Activated CD4-positive, alpha-beta T cell treated with anti-CD3 and anti-CD28 coated beads for 24 hours (primary cell): ENCODE measurements at regions not wholly inside any gene's neighbourhood (a gene's known extent, or its start where the extent isn't known, plus 50 kb on each side); places are given as distances from the start of the nearest gene placed in this dataset.

ENCODE experiments used
- DNase-seq, 2 donors: peaks; one replicate each; pipeline ENCODE4 v3.0.0-alpha.2; 2020; ENCODE audit warnings: low read depth in 2 of 2

DNA sequence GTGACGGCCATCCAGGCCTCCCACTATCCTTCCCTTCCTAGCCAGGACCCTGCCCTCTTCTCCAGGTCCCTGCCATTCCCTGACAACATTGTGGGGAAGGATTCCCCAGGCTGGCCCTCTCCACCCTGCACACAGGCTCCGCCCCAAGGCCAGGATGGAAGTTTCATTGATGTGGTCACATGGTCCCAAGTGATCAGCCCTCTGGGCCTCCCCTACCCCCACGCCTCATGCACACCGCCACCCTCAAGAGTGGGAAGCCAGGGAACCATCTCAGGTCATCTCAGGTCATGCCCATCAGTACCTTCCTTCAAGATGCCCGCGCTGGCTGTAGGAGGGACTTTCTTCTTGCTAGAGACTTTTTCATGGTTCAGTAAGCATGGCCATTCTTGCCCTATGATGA lies 514.8 kb upstream of the RAB6C start:
- no peak for DNase-seq

DNA sequence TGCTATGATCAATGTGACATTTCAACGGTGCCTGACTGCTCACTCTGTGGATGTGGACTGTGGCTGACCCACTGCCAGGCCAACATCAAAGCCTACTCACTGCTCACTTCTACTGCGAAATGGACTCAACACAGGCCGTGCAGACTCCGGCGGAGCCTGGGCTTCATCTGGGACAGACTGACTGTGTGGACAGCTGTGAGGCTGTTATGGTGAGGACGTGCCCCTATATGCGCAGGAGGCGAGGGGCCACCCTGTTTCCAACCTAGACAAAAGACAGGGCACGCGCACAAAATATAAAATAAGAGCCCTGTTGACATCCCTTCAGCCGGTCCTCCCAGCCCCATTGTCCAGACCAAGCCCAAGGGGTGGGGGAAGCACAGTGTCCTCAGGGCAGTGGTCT lies 514.4 kb upstream of the RAB6C start:
- no peak for DNase-seq

GRCh38 chr2:129466389-129466788 lies 513.1 kb upstream of the RAB6C start:
- no peak for DNase-seq

- DNase-seq, result no peak
Observed at GRCh38 chr2:129467012-129467779, 512.3 kb upstream of the RAB6C start.

GRCh38 chr2:129467941-129468340 lies 511.5 kb upstream of the RAB6C start:
- DNase-seq, result no peak

DNA sequence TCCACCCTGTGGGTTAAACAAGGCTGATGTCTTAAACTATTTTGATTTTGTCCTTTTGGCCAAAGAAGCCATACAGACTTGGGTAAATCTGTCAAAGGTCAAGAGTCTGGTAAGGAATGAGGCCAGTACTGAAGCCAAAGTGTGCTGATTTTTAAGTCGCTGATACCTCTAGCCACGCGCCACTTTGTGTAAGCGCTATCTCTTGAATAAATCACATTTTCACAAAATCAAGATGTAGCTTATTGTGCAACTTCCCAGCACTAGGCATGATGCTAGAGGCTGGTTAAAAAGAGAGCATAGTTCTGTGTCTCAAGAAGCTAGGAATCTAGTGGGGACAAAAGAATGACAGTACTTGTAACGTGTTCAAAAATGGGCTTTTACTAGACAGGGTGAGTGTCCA lies 510.6 kb upstream of the RAB6C start:
- DNase-seq, result no peak

DNA sequence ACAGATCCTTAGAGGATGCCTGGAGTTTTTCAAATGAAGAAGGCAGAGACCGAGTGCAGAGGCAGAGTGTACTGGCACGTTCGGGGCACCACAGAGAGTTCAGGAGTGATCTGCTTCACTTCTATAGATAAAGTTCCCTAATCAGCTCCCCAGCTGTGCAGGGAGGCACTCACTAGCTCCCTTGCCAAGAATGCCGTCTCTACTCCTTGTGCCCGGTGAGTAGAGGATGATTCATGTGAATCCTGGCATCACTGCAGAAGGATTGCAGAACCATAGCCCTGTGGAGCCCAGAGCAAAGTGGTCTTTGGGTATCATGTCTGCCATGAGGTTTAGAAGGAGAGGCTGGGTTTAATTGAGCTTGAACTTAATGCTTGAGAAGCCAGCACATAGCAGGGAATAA lies 510.1 kb upstream of the RAB6C start:
- DNase-seq, result no peak

DNA sequence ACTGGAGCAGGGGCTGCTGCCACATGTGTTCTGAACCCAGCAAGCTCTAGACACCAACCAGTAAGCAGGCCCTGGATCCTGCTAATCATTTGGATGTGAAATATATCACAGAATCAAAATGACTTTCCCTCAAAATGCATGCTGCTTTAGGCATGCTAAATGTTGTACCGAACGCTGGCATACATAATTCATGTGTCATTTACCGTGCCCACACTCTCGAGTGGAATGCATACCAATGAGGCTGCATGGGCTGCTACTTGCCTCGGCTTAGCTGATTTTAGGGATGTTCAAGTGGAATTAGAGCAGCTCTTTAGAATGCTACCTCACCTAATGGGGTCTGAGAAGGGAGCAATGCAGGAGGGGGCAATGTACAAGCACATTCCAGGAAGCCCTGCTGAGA lies 509.6 kb upstream of the RAB6C start:
- no peak for DNase-seq

- DNase-seq, result no peak
Observed at GRCh38 chr2:129478902-129479517, 500.5 kb upstream of the RAB6C start.

DNA sequence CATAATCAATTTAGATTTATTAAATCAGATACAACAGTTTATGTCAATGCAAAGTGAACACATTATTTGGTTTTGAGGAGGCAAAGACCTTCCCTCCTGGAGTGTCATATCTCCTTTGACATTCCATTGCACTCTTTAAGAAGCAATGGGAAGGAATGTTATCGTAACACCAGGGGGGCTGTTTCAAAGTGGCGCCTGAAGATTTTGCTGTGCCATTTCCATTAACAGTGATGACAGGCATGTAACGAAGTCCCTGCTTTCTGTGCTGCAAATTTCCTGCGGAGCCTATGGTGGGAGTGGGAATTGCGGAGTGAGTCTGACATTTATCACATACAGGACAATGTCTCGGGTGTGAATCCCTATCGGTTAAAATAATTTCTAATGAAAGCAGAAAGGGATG lies 499.6 kb upstream of the RAB6C start:
- DNase-seq, result no peak

DNA sequence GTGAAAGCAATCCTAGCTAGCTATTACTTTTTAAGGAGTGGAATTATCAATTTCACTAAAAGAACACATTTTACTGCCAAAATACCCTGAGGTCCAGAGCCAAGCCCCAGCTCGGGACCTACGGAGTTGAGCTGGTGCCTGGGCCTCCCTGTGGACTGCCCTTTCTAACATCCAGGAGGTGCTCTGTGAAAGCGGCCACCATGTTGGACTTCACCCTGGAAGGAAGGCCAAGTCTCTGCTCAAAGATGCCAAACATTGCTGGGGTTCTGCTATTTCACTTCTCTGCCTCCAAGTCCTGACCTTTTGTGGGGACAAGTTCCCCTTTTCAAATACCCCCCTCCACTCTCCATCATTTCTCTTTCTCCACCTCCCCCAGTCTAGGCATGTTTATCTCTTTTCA lies 498.7 kb upstream of the RAB6C start:
- no peak for DNase-seq

GRCh38 chr2:129481306-129482219 lies 497.9 kb upstream of the RAB6C start:
- DNase-seq, result no peak

DNA sequence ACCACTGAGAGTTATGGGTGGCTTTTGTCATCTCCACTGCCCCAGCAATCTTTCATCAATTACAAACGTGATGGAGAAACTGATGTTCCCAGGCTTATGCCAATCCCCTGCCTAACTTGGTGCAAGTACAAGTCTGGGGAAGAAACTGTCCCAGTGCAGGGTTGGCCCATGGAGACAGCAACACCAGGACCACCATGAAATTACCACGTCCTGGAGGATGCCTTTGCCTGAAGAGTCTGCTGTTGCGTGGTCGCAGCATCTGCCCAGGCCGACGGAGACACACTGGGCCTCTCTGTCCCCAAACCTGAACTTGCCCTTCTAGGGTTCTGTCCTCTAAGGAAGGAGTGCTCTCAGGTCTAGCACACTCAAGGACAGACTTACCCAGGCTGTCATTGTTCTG lies 496.8 kb upstream of the RAB6C start:
- DNase-seq, result no peak

GRCh38 chr2:129483366-129483765 lies 496.1 kb upstream of the RAB6C start:
- DNase-seq, result no peak

DNA sequence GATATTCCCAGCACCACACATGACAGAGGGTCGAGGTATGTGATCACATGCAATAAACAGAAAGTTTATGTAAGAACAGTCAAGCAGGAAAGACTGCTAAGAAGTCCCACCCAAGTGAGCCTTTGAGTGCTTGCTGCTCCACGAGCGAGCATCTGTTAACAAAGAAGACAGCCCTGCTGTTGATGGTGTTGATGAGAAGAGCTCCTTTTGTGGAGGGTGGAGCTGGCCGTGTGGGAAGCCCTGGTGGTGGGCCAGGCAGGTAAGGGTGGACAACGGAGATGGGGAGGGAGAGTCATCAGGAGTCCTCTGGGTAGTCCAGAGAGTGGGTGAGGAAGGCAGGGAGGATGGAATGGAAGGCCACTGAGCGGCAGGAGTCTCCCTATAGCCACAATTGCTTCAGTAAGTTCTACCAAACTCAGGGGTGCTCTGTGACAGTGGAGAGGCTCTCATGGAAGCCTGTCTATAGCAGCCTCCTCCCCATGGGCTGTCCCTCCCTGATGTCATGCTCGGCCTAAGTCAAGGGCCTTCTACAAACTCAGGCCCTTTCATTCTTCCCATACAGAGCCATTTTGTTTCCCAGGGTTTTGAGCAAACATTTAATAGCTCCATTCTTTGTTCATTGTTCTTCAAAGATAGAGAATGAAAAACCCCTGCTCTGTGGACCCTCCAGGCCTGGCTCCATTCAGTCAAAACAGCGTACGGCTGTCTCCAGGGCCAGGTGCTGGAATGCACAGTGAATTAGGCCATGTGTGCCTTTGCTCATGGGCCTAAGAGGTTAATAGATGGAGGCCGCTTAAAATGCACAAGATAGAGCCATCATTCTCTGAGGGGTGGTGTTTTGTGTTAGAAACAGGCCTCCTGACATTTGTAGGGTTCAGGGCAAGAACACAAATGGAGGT lies 494.2 kb upstream of the RAB6C start:
- no peak for DNase-seq

- DNase-seq, result no peak
Observed at GRCh38 chr2:129488376-129488775, 491.1 kb upstream of the RAB6C start.

- no peak for DNase-seq
Observed at GRCh38 chr2:129490641-129491040, 488.8 kb upstream of the RAB6C start.

DNA sequence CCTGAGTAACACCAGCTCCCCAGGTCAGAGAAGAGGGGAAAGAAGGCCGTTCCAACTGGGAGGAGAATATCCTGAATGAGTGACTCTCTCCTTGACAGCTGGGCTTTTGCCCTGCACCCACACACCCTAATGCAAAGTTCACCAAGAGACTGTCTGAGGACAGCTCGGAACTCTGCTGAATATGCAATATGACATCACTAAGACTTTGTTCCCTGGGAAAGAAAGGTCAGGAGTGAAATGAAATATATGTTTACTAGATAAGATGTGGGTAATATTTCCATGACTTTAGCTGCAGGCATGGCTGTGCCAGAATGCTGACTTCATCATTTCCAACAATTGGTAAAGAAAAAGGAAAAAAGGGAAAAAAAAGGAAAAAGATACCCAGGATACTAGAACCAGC lies 488.2 kb upstream of the RAB6C start:
- DNase-seq, result no peak

DNA sequence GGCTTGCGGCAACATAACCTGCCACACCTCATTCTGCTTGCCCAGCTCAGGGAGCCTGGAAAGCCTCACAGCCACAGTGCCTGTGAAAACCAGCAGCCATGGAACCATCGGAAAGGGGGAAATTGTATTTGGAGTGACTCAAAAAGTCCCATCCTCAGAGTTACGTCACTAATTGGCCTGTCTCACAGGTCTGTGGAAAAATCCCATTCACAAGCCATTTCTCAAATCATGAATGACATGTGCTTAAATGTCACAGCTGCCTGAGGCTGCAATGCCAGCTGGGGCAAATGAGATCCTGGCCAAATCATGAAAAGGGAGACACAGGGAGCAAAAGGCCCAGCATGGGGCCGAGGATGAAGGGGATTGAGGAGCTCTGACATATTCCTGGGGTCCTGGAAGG lies 486.9 kb upstream of the RAB6C start:
- no peak for DNase-seq

DNA sequence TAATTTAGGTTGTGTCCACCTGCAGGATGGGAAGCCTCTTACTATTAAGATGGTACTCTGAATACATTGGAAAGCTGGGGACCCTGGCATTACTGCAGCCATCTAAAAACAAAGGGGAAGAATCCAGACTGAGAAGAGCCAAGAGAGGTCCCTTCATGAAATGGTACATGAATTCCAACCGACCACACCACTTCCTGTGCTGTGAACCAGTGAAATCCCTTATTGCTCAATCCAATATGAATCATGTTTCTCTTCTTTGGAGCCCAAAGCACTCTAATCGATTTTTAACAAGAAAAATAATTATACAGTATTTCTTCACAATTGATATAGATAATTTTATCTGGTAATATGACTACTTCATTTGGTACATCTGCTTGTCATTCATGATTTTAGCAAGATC lies 479.7 kb upstream of the RAB6C start:
- DNase-seq, result no peak

- DNase-seq, result no peak
Observed at GRCh38 chr2:129502781-129503180, 476.7 kb upstream of the RAB6C start.

- DNase-seq, result no peak
Observed at GRCh38 chr2:129504646-129505045, 474.8 kb upstream of the RAB6C start.
